Osteoblast (primary cell): ENCODE measurements at regions not wholly inside any gene's neighbourhood (a gene's known extent, or its start where the extent isn't known, plus 50 kb on each side); places are given as distances from the start of the nearest gene placed in this dataset.
A peak's percentile ranks its signal among the peaks of the same experiment; 100 is the strongest.

Source experiments
- DNase-seq: peaks from one replicate; pipeline ENCODE4 v3.0.0; 2011; ENCODE audit warnings: low spot score, mixed read lengths; ENCODE audit not compliant: insufficient read length; ENCODE audit errors: missing footprints
- H2AFZ ChIP-seq: 2 replicates; pipeline ENCODE4 v1.6.0; 2011; ENCODE audit warnings: mild to moderate bottlenecking, low read length
- H3K27ac ChIP-seq: 2 replicates; pipeline ENCODE4 v1.5.1; 2011; ENCODE audit warnings: mild to moderate bottlenecking, low read depth, low read length, moderate library complexity
- H3K27me3 ChIP-seq: 2 replicates; pipeline ENCODE4 v1.6.0; 2012; ENCODE audit warnings: mild to moderate bottlenecking, control low read depth, inconsistent platforms, low read length, moderate library complexity; ENCODE audit not compliant: insufficient read depth
- H3K36me3 ChIP-seq: 2 replicates; pipeline ENCODE4 v1.5.1; 2011; ENCODE audit warnings: mild to moderate bottlenecking, low read length, control low read depth, moderate library complexity; ENCODE audit not compliant: insufficient read depth
- H3K4me1 ChIP-seq: 2 replicates; pipeline ENCODE4 v1.5.1; 2011; ENCODE audit warnings: mild to moderate bottlenecking, low read length, control low read depth, moderate library complexity; ENCODE audit not compliant: insufficient read depth
- H3K4me2 ChIP-seq: 2 replicates; pipeline ENCODE4 v1.6.0; 2011; ENCODE audit warnings: mild to moderate bottlenecking, low read length; ENCODE audit not compliant: insufficient read depth
- H3K4me3 ChIP-seq: fragments of 200-600 bp; sonication (generic); 3 replicates; pipeline ENCODE4 v1.5.1; 2012; ENCODE audit warnings: mild to moderate bottlenecking, low read length, inconsistent platforms; ENCODE audit not compliant: insufficient read depth
- H3K79me2 ChIP-seq: 2 replicates; pipeline ENCODE4 v1.6.0; 2012; ENCODE audit warnings: mild to moderate bottlenecking, low read length, control low read depth, inconsistent platforms; ENCODE audit not compliant: insufficient read depth
- H3K9me3 ChIP-seq: 2 replicates; pipeline ENCODE4 v1.5.1; 2011; ENCODE audit warnings: low read depth, low read length, control low read depth
- H4K20me1 ChIP-seq: 2 replicates; pipeline ENCODE4 v1.6.0; 2012; ENCODE audit warnings: mild to moderate bottlenecking, low read length, control low read depth; ENCODE audit not compliant: insufficient read depth
- TF ChIP-seq, protein P1 (sequence below): IDR thresholded peaks from 2 replicates; pipeline ENCODE4 v1.5.1; 2011; ENCODE audit warnings: mild to moderate bottlenecking, low read depth, low read length, moderate library complexity; ENCODE audit errors: extremely low read depth

DNA sequence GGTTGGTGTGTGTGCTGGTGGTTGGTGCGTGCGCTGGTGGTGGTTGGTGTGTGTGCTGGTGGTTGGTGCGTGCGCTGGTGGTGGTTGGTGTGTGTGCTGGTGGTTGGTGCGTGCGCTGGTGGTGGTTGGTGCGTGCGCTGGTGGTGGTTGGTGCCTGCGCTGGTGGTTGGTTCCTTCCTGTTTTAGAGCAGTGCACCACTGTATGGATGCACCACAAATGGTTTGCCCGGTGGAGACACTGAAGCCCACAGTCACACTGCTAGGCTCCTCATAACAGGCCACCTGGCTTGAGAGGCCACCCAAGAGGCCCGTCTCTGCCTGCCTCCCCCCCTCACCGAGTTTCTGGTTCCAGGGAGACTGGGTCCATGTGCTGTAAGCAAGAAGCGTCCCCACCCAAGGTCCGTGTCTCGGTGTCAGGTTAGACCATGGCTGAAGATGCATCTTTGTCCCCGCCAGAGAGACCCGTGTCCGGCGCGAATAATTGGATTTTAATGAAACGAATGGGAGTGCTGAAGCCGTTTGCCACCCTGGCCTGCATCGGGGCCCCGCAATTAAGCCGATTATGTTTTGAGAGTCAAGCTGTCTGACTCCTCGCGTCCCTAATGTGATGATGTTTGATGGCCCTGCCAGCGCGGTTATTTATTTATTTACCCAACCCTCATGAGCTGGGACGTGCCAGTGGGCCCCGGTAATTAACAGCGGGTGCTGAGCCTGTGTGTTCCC, 161.3 kb upstream of the GSE1 start:
- H3K4me2 ChIP-seq = no peak overlapping the region

DNA sequence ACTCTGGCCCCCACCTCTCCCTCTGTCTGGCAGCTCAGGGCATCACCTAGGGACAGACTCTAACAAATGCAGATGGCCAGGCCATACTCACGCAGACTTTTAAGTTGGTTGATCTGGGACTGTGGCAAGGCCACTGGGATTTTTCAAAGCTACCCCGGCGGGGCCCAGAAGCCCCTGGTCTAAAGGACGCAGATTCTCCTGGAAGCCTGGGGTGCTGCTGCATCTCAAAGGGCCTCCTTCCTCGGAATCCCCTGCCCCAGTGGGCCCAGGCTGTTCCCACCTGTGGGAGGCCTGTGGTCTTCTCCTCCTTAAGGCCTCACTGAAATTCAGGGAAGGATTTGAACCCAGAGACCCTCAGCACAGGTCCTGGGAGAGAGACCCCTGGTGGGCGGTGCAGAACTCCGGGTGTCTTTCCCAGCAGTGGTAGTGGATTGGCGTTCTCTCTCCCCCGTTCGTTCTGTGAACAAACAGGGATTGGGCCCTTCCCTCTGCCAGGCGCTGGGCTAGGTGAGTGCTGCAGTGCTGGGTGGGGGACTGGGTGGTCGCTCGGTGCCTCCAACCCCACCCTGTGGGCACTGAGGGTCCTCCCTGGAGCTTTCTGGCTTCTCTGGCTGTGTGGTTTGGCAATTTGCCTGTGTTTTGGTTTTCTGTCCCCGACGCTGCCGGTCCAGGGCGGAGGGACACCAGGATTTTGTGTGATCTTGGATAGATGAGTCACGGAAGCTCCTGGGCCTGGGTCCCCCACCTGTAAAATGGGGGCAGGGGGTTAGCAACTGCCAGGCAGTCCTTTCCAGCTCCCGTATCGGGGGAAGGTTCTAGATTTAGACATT, 160.5 kb upstream of the GSE1 start:
- Histone ChIP-seq H3K4me2 (no peak overlapping the region), H4K20me1 (peaks cover 44% of the 10 kb centered on the region), H3K27ac (no peak overlapping the region), H3K79me2 (no peaks in the 10 kb centered on the region), H3K36me3 (no peaks in the 10 kb centered on the region), H3K27me3 (no peaks in the 10 kb centered on the region), H3K4me3 (no peak overlapping the region), H3K4me1 (no peaks in the 10 kb centered on the region), H3K9me3 (no peaks in the 10 kb centered on the region), H2AFZ (no peak overlapping the region)
- TF ChIP-seq, protein P1, sequence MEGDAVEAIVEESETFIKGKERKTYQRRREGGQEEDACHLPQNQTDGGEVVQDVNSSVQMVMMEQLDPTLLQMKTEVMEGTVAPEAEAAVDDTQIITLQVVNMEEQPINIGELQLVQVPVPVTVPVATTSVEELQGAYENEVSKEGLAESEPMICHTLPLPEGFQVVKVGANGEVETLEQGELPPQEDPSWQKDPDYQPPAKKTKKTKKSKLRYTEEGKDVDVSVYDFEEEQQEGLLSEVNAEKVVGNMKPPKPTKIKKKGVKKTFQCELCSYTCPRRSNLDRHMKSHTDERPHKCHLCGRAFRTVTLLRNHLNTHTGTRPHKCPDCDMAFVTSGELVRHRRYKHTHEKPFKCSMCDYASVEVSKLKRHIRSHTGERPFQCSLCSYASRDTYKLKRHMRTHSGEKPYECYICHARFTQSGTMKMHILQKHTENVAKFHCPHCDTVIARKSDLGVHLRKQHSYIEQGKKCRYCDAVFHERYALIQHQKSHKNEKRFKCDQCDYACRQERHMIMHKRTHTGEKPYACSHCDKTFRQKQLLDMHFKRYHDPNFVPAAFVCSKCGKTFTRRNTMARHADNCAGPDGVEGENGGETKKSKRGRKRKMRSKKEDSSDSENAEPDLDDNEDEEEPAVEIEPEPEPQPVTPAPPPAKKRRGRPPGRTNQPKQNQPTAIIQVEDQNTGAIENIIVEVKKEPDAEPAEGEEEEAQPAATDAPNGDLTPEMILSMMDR = no peak
- peak; percentile 84 for DNase-seq

More for the DNA sequence above, 161.3 kb upstream of the GSE1 start:
- Histone ChIP-seq H3K9me3 (no peaks in the 10 kb centered on the region), H2AFZ (no peak overlapping the region), H3K27ac (no peak overlapping the region), H3K4me3 (no peak overlapping the region), H3K27me3 (no peaks in the 10 kb centered on the region), H3K36me3 (no peaks in the 10 kb centered on the region), H3K79me2 (no peaks in the 10 kb centered on the region), H3K4me1 (no peaks in the 10 kb centered on the region), H4K20me1 (peaks cover 43% of the 10 kb centered on the region)
- DNase-seq = no peak
- TF ChIP-seq, protein P1 = no peak

DNA sequence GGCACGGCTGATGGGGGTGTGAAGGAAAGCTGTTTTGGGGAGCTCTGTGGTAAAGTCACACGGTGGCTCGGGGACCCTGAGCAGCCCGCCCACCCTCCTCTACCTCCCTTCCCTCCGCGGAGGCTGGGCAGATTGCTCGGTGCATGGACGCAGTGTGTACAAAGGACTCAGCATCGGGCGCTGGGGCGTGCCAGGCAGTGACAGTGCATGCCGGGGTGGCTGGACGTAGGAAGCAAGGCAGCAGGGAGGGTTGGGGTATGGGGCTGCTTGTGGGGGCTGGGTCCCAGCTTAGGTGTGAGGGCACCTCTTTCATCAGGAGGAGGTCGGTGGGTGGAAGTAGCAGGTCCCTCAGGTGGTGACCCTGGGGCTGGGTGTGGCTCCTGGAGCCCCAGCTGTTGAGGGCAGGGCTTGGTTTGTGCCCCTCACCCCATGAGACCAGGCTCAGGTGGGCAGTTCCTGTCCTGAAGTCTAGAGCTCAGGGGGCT, 159.9 kb upstream of the GSE1 start:
- no peak overlapping the region for H3K27ac ChIP-seq
- H2AFZ ChIP-seq = no peak overlapping the region
- H3K4me1 ChIP-seq = no peaks in the 10 kb centered on the region
- H4K20me1 ChIP-seq = peaks cover 47% of the 10 kb centered on the region
- no peak overlapping the region for H3K4me2 ChIP-seq
- no peaks in the 10 kb centered on the region for H3K27me3 ChIP-seq
- no peak overlapping the region for H3K4me3 ChIP-seq
- no peaks in the 10 kb centered on the region for H3K79me2 ChIP-seq
- TF ChIP-seq, protein P1 = no peak
- peak; percentile 82 for DNase-seq
- H3K36me3 ChIP-seq = no peaks in the 10 kb centered on the region
- no peaks in the 10 kb centered on the region for H3K9me3 ChIP-seq

DNA sequence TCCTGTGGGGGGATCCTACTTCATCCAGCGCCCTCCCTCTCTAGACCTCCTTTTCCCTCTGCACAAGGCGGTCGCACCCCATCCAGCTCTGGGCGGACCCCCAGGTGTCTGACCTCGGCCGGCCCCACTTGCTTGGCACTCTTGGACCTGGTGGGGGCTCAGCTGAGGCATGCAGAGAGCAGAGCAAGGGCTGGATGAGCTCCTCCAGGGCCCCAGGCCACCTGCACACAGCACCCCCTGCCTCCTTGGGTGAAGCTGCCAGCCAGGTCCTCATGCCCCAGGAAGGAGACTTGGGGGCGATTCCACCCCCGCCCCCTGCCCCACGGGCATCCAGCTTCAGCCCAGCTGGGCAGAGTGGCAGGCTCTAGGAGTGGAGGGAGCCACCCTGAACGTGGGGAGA, 159.4 kb upstream of the GSE1 start:
- no peak for DNase-seq
- Histone ChIP-seq H4K20me1 (peaks cover 51% of the 10 kb centered on the region), H3K79me2 (no peaks in the 10 kb centered on the region)

More for the DNA sequence above, 159.4 kb upstream of the GSE1 start:
- Histone ChIP-seq H2AFZ (no peak overlapping the region), H3K4me2 (no peak overlapping the region), H3K4me3 (no peak overlapping the region), H3K4me1 (no peaks in the 10 kb centered on the region), H3K9me3 (no peaks in the 10 kb centered on the region), H3K36me3 (no peaks in the 10 kb centered on the region), H3K27ac (no peak overlapping the region), H3K27me3 (no peaks in the 10 kb centered on the region)
- TF ChIP-seq, protein P1 = no peak
